Ureter (tissue), 1 donor: ENCODE measurements at regions not wholly inside any gene's neighbourhood (a gene's known extent, or its start where the extent isn't known, plus 50 kb on each side); places are given as distances from the start of the nearest gene placed in this dataset.
"Not testable (repeated sequence)": the region's sequence is repeated elsewhere in the genome, so short reads cannot be mapped to it uniquely, and the experiment has no call there.

ENCODE experiments used
- DNase-seq: peaks from one replicate; pipeline ENCODE4 v3.0.0-alpha.2; 2020; ENCODE audit warnings: low spot score
- donor health status: DM: yes; HTN: yes; CAD: no.

GRCh38 chr9:75197561-75197960 is 109.2 kb downstream of the OSTF1 start:
- DNase-seq: no peak

GRCh38 chr9:75198436-75198835 is 110.1 kb downstream of the OSTF1 start:
- no peak for DNase-seq

- DNase-seq: no peak
Observed at GRCh38 chr9:75200892-75201470, 112.7 kb downstream of the OSTF1 start.

GRCh38 chr9:75201480-75202209 is 113.3 kb downstream of the OSTF1 start:
- no peak for DNase-seq

- DNase-seq: not testable (repeated sequence)
Observed at GRCh38 chr9:75207997-75208396, 119.7 kb downstream of the OSTF1 start.

GRCh38 chr9:75210215-75210614 is 121.9 kb downstream of the OSTF1 start:
- DNase-seq: no peak

- DNase-seq: no peak
Observed at GRCh38 chr9:75213765-75214164, 125.5 kb downstream of the OSTF1 start.

- DNase-seq: no peak
Observed at GRCh38 chr9:75226403-75227139, 138.3 kb downstream of the OSTF1 start.

- no peak for DNase-seq
Observed at GRCh38 chr9:75228893-75229292, 140.6 kb downstream of the OSTF1 start.

- peak; percentile 82 for DNase-seq
Observed at GRCh38 chr9:75229605-75230332, 141.5 kb downstream of the OSTF1 start.

GRCh38 chr9:75230469-75230868 is 142.2 kb downstream of the OSTF1 start:
- no peak for DNase-seq

- DNase-seq: no peak
Observed at GRCh38 chr9:75231167-75231566, 142.9 kb downstream of the OSTF1 start.

- DNase-seq: no peak
Observed at GRCh38 chr9:75233011-75233410, 144.7 kb downstream of the OSTF1 start.

GRCh38 chr9:75235632-75236031 is 147.3 kb downstream of the OSTF1 start:
- no peak for DNase-seq

GRCh38 chr9:75238311-75238976 is 150.1 kb downstream of the OSTF1 start:
- DNase-seq: peak; percentile 60

GRCh38 chr9:75239176-75239575 is 150.9 kb downstream of the OSTF1 start:
- no peak for DNase-seq

GRCh38 chr9:75242426-75242825 is 154.1 kb downstream of the OSTF1 start:
- DNase-seq: no peak

- no peak for DNase-seq
Observed at GRCh38 chr9:75246949-75247348, 158.6 kb downstream of the OSTF1 start.

GRCh38 chr9:75265525-75265972 is 177.2 kb downstream of the OSTF1 start:
- DNase-seq: peak; percentile 51

- no peak for DNase-seq
Observed at GRCh38 chr9:75269197-75269596, 180.9 kb downstream of the OSTF1 start.

- not testable (repeated sequence) for DNase-seq
Observed at GRCh38 chr9:75273055-75273454, 184.7 kb downstream of the OSTF1 start.

- no peak for DNase-seq
Observed at GRCh38 chr9:75274781-75275180, 186.5 kb downstream of the OSTF1 start.
